A673 (cell line): ENCODE measurements at regions not wholly inside any gene's neighbourhood (a gene's known extent, or its start where the extent isn't known, plus 50 kb on each side); places are given as distances from the start of the nearest gene placed in this dataset.

Experiments used
- BruUV-seq: library from RNA; stranded (reverse); fragments of 400-500 nt; replicated peaks from 2 replicates; lab custom pipeline; 2021; lab: Mats Ljungman, UMichigan
- CTCF ChIA-PET: fragments of 300-600 bp; sonication (Branson Sonifier 250); formaldehyde crosslinking; loops from one replicate; lab custom pipeline; 2022; ENCODE audit warnings: antibody characterized with exemption; lab: Charles Lee
- POLR2A ChIA-PET: fragments of 300-600 bp; sonication (Branson Sonifier 250); formaldehyde crosslinking; loops from one replicate; lab custom pipeline; 2022; ENCODE audit warnings: antibody characterized with exemption; ENCODE audit not compliant: low non-redundant PET; lab: Charles Lee
- DNase-seq: peaks from one replicate; pipeline ENCODE4 v3.0.0-alpha.2; 2015; ENCODE audit warnings: low spot score
- H3K27ac ChIP-seq: fragments of 200-600 bp; sonication (generic); 2 replicates; pipeline ENCODE4 v1.5.1; 2016; ENCODE audit warnings: mixed run types, low read depth, mild to moderate bottlenecking, mixed read lengths, antibody characterized with exemption, low read length; ENCODE audit not compliant: poor library complexity, severe bottlenecking
- H3K27me3 ChIP-seq: fragments of 200-600 bp; sonication (generic); replicated peaks from 2 replicates; pipeline ENCODE4 v1.6.1; 2017; ENCODE audit warnings: mixed run types, low read depth, mild to moderate bottlenecking, mixed read lengths, antibody characterized with exemption, low read length; ENCODE audit not compliant: insufficient read depth, poor library complexity
- H3K36me3 ChIP-seq: fragments of 200-600 bp; sonication (generic); 2 replicates; pipeline ENCODE4 v1.6.1; 2016; ENCODE audit warnings: mixed run types, mild to moderate bottlenecking, mixed read lengths, antibody characterized with exemption, low read length; ENCODE audit not compliant: insufficient read depth, poor library complexity, severe bottlenecking
- H3K4me1 ChIP-seq: fragments of 200-600 bp; sonication (generic); 2 replicates; pipeline ENCODE4 v1.6.1; 2017; ENCODE audit warnings: mixed run types, mild to moderate bottlenecking, mixed read lengths, antibody characterized with exemption, low read length; ENCODE audit not compliant: insufficient read depth, poor library complexity, severe bottlenecking
- H3K4me3 ChIP-seq: fragments of 200-600 bp; sonication (generic); 2 replicates; pipeline ENCODE4 v1.5.1; 2016; ENCODE audit warnings: low read depth, mixed run types, mild to moderate bottlenecking, mixed read lengths, low read length; ENCODE audit not compliant: poor library complexity, severe bottlenecking
- H3K9me3 ChIP-seq: fragments of 200-600 bp; sonication (generic); 2 replicates; pipeline ENCODE4 v1.6.1; 2016; ENCODE audit warnings: mixed run types, low read depth, mild to moderate bottlenecking, mixed read lengths, antibody characterized with exemption, low read length; ENCODE audit not compliant: poor library complexity, severe bottlenecking
- EZH2 ChIP-seq: fragments of 200-600 bp; sonication (generic); IDR thresholded peaks from 2 replicates; pipeline ENCODE4 v1.6.1; 2017; ENCODE audit warnings: borderline replicate concordance, low read depth, mild to moderate bottlenecking, mixed read lengths, antibody characterized with exemption, low read length; ENCODE audit not compliant: poor library complexity, severe bottlenecking
- intact Hi-C: fragments of 100-400 bp; cut with micrococcal nuclease; formaldehyde crosslinking; loops from one replicate; pipeline ENCODE4 v1.10.0; 2022; ENCODE audit not compliant: unreplicated experiment
- TF ChIP-seq, protein P1 (sequence below): fragments of 300-800, 200-600 bp; sonication (generic); conservative IDR thresholded peaks from 2 replicates; pipeline ENCODE4 v1.5.1; 2017; ENCODE audit warnings: low read depth, mild to moderate bottlenecking, antibody characterized with exemption, low read length, moderate library complexity, mixed read lengths

DNA sequence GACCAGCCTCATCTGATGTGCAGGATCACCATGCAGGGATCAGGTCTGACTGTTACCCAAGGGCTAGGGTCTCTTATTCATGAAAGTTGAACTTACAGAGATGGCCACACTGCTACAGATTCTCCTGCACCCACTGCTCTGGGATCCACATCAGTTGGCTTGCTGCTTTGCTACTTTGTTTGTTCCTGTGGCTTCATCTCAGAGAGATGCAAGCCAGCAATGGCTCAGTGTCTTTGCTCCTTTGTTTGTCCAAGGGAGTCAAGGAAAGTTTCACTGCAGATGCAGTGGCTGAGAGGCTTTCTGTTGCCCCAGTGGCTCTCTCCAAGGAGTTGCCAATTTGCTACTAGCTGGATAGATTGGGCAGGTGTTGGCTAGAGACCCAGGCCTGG, 70.3 kb upstream of the UGT2B7 start:
- Histone ChIP-seq H3K27ac (no peak overlapping the region), H3K36me3 (no peaks in the 10 kb centered on the region), H3K27me3 (no peaks in the 10 kb centered on the region), H3K4me3 (no peak overlapping the region), H3K4me1 (no peaks in the 10 kb centered on the region), H3K9me3 (no peaks in the 10 kb centered on the region)
- no TSS peak for BruUV-seq
- ChIA-PET POLR2A (no interaction called here), CTCF (no interaction called here)
- TF ChIP-seq EZH2 = no peak
- TF ChIP-seq, protein P1, sequence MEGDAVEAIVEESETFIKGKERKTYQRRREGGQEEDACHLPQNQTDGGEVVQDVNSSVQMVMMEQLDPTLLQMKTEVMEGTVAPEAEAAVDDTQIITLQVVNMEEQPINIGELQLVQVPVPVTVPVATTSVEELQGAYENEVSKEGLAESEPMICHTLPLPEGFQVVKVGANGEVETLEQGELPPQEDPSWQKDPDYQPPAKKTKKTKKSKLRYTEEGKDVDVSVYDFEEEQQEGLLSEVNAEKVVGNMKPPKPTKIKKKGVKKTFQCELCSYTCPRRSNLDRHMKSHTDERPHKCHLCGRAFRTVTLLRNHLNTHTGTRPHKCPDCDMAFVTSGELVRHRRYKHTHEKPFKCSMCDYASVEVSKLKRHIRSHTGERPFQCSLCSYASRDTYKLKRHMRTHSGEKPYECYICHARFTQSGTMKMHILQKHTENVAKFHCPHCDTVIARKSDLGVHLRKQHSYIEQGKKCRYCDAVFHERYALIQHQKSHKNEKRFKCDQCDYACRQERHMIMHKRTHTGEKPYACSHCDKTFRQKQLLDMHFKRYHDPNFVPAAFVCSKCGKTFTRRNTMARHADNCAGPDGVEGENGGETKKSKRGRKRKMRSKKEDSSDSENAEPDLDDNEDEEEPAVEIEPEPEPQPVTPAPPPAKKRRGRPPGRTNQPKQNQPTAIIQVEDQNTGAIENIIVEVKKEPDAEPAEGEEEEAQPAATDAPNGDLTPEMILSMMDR = no peak
- no peak for DNase-seq
- intact Hi-C loops = no loop called here

DNA sequence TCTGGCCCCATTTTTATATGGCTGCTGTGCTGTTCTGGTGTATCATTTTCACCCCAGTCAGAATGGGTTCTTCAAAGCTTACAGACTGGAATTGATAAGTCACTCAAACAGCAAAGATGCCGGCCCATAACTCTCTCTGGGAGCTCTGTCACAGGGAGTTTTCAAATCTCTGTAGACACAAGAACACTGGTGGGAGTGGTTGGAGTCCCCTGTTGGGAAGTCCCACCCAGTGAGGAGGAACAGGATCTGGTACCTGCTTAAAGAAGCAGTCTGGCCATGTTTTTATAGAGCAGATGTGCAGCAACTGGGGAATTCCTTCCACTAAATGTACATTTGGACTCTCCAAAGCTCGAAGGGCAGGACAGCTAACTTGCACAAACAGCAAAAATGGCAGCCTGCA, 69.3 kb upstream of the UGT2B7 start:
- intact Hi-C loops = no loop called here
- ChIA-PET CTCF (no interaction called here), POLR2A (no interaction called here)
- H3K27ac ChIP-seq = no peak overlapping the region
- no peaks in the 10 kb centered on the region for H3K4me1 ChIP-seq
- H3K27me3 ChIP-seq = no peaks in the 10 kb centered on the region
- H3K4me3 ChIP-seq = no peak overlapping the region
- no peak for TF ChIP-seq EZH2
- TF ChIP-seq, protein P1 = no peak
- no TSS peak for BruUV-seq
- H3K9me3 ChIP-seq = no peaks in the 10 kb centered on the region
- no peaks in the 10 kb centered on the region for H3K36me3 ChIP-seq
- DNase-seq = no peak

DNA sequence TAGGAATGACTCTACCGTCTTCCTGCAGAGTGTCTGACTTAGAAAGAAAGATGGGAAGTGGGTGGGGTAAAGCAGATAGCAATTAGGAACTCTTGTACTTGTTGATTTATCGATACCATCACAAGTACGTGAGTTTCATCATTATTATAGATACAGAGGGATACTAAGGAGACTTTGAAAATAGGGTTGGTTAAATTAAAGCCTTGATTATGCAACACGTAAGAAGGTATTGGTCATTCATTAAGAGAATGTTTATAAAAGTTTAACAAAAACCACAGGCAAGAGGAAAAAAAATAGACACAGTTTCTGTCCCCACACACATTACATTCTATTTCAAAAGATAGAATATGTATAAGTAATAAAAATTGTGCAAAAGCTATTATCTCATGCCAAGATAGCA, 65.9 kb upstream of the UGT2B7 start:
- POLR2A ChIA-PET = no interaction called here
- intact Hi-C loops = no loop called here
- no peak for DNase-seq
- H3K9me3 ChIP-seq = no peaks in the 10 kb centered on the region
- BruUV-seq = no TSS peak
- H3K4me3 ChIP-seq = no peak overlapping the region
- H3K4me1 ChIP-seq = no peaks in the 10 kb centered on the region
- no peaks in the 10 kb centered on the region for H3K27me3 ChIP-seq
- H3K27ac ChIP-seq = no peak overlapping the region
- CTCF ChIA-PET = no interaction called here
- H3K36me3 ChIP-seq = no peaks in the 10 kb centered on the region
- no peak for TF ChIP-seq EZH2
- TF ChIP-seq, protein P1 = no peak
